Stomach smooth muscle (tissue), 2 donors: ENCODE measurements at regions not wholly inside any gene's neighbourhood (a gene's known extent, or its start where the extent isn't known, plus 50 kb on each side); places are given as distances from the start of the nearest gene placed in this dataset.

ENCODE experiments used
- H3K27ac ChIP-seq: one replicate; pipeline ENCODE4 v1.7.0; 2013; ENCODE audit warnings: mild to moderate bottlenecking, low read length, inconsistent platforms
- H3K27me3 ChIP-seq, 2 donors: one replicate each; pipeline ENCODE4 v1.7.0; 2013; ENCODE audit warnings: low read length in 2 of 2; ENCODE audit not compliant: insufficient read depth in 2 of 2, control insufficient read depth in 1 of 2
- H3K36me3 ChIP-seq, 2 donors: one replicate each; pipeline ENCODE4 v1.7.0; 2013; ENCODE audit warnings: low read length in 2 of 2; ENCODE audit not compliant: control insufficient read depth in 2 of 2, insufficient read depth in 2 of 2
- H3K4me1 ChIP-seq: one replicate; pipeline ENCODE4 v1.7.0; 2013; ENCODE audit warnings: low read length; ENCODE audit not compliant: control insufficient read depth, insufficient read depth
- H3K4me3 ChIP-seq, 2 donors: one replicate each; pipeline ENCODE4 v1.7.0; 2013; ENCODE audit warnings: low read length in 2 of 2
- H3K9ac ChIP-seq, 2 donors: one replicate each; pipeline ENCODE4 v1.7.0; 2013; ENCODE audit warnings: low read length in 2 of 2, mild to moderate bottlenecking in 1 of 2
- H3K9me3 ChIP-seq, 2 donors: one replicate each; pipeline ENCODE4 v1.7.0; 2013; ENCODE audit warnings: low read length in 2 of 2; ENCODE audit not compliant: control insufficient read depth in 2 of 2
- donor health status: healthy.
- donor health status: Pancreatic carcinoma.

DNA sequence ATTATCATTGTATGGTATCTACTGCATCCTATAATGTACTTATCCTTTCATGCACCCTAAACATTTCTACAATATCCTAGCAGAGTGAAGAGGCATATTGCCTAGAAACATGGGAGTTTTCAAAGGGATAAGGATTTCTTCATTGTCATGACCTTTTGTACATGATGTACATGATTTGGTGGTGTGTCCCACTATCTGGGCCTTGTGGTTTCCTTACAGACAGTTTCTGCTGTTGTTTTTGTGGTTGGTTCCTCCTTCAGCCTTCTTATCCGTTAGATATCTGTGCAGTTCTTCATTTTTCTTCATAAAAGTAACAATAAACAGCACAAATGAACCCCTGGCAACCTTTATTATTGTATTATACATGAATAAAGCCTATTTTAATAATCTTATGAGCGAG is 70.4 kb upstream of the BACH1 start:
- H3K4me3 ChIP-seq: no peak overlapping the region
- no peak overlapping the region for H3K9ac ChIP-seq
- no peaks in the 10 kb centered on the region for H3K4me1 ChIP-seq
- H3K9me3 ChIP-seq: no peaks in the 10 kb centered on the region
- H3K27ac ChIP-seq: no peak overlapping the region
- H3K36me3 ChIP-seq: no peaks in the 10 kb centered on the region
- no peaks in the 10 kb centered on the region for H3K27me3 ChIP-seq

DNA sequence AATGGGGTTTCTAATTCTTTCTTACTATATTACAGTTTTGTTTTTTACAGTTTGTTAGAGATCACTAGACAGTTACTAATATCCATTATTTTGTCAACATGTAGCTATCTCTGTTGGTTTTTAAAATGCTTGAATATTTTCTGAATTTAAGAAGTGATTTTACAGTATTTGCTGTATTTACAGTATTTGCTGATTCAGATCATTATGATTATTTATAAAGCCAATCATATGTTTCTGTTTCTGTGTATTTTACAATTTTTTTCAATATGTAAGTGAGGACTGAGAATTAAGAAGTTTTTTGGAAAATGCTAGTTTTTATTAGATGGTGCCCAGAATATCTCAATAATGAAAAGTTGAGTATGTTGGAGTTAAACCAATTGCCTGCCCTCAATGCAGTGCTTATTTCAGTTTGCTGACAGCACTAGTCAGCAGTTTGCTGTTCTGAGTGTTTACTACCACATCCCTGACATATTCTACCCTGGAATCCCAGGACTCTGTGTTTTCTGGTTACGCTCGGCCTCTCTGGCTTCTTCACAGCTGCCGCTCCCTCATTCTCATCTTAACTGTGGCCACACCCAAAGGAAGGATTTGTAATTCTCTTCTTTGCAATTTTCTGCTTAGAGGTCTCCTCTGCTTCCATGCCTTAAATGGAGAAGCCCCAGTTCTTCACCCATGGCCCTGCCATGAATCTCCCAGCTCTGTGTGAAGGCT is 68.0 kb upstream of the BACH1 start:
- H3K36me3 ChIP-seq: no peaks in the 10 kb centered on the region
- no peak overlapping the region for H3K9ac ChIP-seq
- H3K4me3 ChIP-seq: no peak overlapping the region
- no peak overlapping the region for H3K27ac ChIP-seq
- H3K27me3 ChIP-seq: no peaks in the 10 kb centered on the region
- no peaks in the 10 kb centered on the region for H3K9me3 ChIP-seq
- H3K4me1 ChIP-seq: no peaks in the 10 kb centered on the region

DNA sequence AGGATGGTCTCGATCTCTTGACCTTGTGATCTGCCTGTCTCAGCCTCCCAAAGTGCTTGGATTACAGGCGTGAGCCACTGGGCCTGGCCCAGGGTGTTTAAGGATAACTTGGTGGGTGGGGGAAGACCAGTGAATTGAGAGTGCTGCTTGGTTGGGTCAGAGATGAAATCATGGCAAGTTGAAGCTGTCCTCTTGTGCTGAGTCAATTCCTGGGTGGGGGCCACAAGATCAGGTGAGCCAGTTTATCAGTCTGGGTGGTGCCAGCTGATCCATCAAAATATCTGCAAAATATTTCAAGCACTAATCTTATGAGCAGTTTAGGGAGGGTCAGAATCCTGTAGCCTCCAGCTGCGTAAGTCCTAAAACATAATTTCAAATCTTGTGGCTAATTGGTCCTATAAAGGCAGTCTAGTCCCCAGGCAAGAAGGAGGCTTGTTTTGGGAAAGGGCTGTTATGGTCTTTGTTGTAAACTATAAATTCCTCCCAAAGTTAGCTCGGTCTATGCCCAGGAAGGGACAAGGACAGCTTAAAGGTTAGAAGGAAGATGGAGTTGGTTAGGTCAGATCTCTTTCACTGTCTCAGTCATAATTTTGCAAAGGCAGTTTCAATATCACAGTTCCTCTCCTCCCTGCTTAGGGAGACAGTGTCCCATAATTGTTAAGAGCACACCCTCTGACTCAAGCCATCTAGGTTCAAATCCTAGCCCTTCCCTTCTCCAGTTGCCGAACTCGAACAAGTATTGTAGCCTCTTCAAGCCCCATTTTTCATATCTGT is 66.8 kb upstream of the BACH1 start:
- H3K4me1 ChIP-seq: no peaks in the 10 kb centered on the region

DNA sequence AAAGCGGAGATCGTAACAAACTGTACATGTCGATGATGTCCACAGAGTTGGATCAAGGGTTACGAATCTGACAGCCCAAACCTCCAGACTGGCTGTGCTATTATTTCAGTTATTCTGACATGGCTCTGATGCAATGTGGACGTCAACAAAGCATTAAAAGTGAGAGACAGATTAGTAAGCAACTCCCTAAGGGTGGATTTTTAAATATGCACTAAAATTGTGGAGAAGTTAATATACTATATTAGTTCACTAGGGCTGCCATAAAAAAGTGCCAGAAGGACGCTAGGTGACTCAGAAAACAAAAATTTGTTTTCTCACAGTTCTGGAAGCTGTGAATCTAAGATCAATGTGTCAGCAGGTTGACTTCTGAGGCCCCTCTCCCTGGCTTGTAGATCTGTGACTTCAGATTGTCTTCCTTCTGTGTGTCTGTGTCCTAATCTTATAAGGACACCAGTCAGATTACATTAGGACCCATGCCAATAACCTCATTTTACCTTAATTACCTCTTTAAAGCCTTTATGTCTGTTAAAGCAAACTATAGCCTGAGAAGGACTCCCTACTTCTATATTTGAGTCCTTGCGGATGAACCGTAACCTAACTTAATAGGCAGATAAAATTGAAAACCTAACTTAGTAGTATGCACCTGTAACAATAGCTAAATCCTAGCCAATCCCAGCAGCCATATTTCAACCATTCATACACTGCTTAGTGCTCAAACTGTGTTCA is 66.0 kb upstream of the BACH1 start:
- Histone ChIP-seq H3K27ac (no peak overlapping the region), H3K9me3 (no peaks in the 10 kb centered on the region), H3K27me3 (no peaks in the 10 kb centered on the region), H3K9ac (no peak overlapping the region), H3K4me1 (peaks cover 6% of the 10 kb centered on the region), H3K36me3 (no peaks in the 10 kb centered on the region), H3K4me3 (no peak overlapping the region)

More for the DNA sequence above, 66.8 kb upstream of the BACH1 start:
- H3K9me3 ChIP-seq: no peaks in the 10 kb centered on the region
- H3K27ac ChIP-seq: no peak overlapping the region
- H3K9ac ChIP-seq: no peak overlapping the region
- H3K36me3 ChIP-seq: no peaks in the 10 kb centered on the region
- H3K27me3 ChIP-seq: no peaks in the 10 kb centered on the region
- H3K4me3 ChIP-seq: no peak overlapping the region

DNA sequence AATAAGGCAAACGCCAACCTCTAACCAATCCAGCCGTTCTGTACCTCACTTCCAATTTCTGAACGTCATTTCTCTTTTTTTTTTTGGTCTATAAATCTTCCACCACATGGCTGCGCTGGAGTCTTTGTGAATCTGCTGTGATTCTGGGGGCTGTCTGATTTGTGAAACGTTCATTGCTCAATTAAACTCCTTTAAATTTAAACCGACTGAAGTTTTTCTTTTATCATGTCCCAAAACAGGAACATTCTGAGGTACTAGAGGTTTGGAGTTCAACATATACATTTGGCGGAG is 65.5 kb upstream of the BACH1 start:
- Histone ChIP-seq H3K4me1 (peaks cover 7% of the 10 kb centered on the region), H3K27me3 (no peaks in the 10 kb centered on the region), H3K9me3 (no peaks in the 10 kb centered on the region), H3K36me3 (no peaks in the 10 kb centered on the region), H3K4me3 (no peak overlapping the region), H3K27ac (no peak overlapping the region), H3K9ac (no peak overlapping the region)

DNA sequence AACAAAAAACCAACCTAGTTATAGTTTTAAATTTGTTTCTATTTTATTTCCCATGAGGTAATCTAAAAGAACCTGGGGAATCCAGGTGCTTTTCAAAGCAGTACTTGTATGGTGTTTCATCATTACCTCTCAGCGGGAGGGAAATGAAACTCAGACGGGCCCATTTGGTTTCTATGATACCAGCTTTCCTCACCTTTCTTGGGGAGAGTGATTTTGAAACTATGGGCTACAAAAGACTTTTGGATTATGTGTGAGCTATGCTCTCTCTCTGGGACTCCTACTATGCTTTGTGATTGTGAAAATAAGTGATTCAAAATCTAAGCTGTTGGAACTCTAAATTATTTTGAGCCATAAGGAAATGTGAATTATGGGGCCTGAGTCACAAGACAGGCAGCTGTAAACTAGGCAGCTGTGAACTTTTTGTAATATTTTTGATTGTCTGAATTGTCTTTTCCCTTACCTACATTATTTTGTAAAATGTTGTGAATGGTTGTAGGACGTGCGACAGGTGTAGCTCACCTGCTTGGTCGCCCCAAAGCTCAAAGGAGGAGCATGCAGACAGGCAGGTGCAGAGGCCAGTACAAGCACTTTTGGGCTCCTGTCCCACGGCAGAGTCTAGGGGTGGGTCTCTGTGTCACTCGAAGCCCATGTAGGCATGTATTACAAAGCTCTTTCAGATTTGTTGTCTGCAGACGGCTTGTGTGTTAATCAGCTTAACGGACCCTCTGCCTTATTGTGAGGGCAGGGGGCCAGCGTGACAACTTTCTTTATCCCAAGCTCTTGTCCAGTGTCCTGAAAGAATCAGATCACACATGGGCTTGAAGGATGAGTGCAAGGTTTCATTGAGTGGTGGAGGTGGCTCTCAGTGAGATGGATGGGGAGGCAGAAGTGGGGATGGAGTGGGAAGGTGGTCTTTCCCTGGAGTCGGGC is 64.8 kb upstream of the BACH1 start:
- H3K27me3 ChIP-seq: no peaks in the 10 kb centered on the region
- no peak overlapping the region for H3K9ac ChIP-seq
- no peaks in the 10 kb centered on the region for H3K36me3 ChIP-seq
- no peaks in the 10 kb centered on the region for H3K9me3 ChIP-seq
- H3K27ac ChIP-seq: no peak overlapping the region
- H3K4me1 ChIP-seq: peaks cover 12% of the 10 kb centered on the region
- no peak overlapping the region for H3K4me3 ChIP-seq

DNA sequence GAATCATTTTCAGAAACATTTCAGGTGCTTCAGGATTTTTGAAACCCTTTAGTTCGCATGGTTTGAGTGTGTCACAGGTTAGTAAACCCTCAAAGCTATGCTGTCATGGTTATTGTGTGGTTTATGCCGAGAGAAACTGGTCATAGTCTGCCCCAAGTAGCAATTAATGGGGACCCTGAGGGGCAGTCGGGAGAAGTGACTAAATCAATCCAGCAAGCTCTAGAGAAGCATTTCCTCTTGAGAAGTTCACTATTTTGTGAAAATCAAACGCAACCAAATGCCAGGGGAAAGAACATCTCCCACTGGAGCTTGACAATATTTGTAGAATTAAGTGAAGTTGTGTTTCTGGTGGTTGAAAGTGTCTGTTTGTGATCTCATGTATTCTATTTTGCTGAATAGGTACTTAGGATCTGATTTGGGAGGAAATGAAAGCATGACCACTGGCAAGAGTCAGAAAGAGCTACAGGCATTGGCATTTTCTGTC is 63.0 kb upstream of the BACH1 start:
- Histone ChIP-seq H3K4me3 (no peak overlapping the region), H3K9me3 (no peaks in the 10 kb centered on the region), H3K27ac (no peak overlapping the region), H3K4me1 (peaks cover 15% of the 10 kb centered on the region), H3K27me3 (no peaks in the 10 kb centered on the region), H3K36me3 (no peaks in the 10 kb centered on the region), H3K9ac (no peak overlapping the region)

DNA sequence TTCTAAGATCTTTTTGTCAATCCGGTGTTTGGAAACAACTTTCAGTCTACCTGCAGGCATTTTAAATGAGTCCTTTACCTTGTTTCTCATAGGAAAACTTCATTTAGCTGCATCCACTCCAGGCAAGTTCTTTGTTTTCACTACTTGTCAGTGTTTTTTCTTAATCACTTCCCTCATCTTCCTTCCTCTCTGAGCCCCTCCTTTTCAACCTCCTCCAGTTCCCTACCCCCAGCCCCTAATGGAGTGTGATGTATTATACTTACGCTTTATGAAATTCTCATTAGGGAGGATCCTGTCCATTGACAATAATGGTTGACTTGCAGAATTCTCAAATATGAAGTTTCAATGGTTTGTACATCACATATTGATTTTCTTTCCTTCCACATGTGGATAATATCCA is 62.5 kb upstream of the BACH1 start:
- Histone ChIP-seq H3K4me1 (peaks cover 15% of the 10 kb centered on the region), H3K9ac (no peak overlapping the region), H3K4me3 (no peak overlapping the region), H3K27me3 (no peaks in the 10 kb centered on the region), H3K9me3 (no peaks in the 10 kb centered on the region), H3K36me3 (no peaks in the 10 kb centered on the region), H3K27ac (no peak overlapping the region)

DNA sequence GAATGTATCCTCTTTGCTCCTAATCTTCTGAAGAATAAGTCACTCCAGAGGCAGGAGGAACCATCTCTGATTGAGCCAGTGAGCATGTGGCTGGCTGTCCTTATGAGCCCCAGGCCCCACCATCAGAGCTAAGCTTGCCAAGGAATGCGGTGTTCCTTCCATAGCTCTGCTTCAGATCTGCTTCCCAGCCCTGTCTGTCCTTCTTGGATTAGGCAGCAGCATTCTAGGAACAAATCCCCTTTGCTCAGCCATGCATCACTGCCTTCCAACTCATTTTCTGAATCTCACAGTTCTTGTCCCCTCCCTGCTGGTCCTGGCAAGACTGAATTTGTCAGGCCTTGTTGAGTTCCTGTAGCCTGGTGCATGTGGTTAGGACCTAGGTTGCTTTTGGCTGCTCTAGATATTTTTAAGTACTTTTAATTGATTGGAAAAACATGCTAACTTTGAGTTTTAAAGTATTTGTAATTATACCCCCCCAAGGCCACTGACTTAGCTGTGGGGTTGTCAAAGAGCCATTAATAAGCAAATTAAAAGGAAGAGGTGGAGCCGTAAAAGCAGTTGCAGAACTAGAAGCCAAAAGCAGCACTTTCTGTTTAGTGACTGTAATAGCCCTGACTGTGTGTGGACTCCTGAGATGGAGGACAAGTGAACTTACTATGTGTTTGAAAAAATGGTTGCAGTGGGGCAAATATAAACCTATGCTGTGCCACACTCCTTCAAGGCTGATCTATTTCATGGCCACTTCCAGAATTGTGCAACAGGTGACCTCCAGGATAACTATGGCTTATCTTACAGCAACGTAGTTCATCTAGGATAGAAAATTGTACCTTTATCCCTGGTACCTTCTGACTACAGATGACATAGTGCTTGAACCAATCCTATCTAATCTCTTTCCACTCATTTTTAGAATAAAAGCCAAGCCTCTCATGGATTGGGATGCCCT is 61.3 kb upstream of the BACH1 start:
- H3K4me3 ChIP-seq: no peak overlapping the region
- H3K4me1 ChIP-seq: peaks cover 15% of the 10 kb centered on the region
- no peak overlapping the region for H3K9ac ChIP-seq
- H3K9me3 ChIP-seq: no peaks in the 10 kb centered on the region
- no peaks in the 10 kb centered on the region for H3K27me3 ChIP-seq
- H3K36me3 ChIP-seq: no peaks in the 10 kb centered on the region
- peak overlapping the region; percentile 31 for H3K27ac ChIP-seq
